ENCODE measurements at regions not wholly inside any gene's neighbourhood (a gene's known extent, or its start where the extent isn't known, plus 50 kb on each side); places are given as distances from the start of the nearest gene placed in this dataset.

DNA sequence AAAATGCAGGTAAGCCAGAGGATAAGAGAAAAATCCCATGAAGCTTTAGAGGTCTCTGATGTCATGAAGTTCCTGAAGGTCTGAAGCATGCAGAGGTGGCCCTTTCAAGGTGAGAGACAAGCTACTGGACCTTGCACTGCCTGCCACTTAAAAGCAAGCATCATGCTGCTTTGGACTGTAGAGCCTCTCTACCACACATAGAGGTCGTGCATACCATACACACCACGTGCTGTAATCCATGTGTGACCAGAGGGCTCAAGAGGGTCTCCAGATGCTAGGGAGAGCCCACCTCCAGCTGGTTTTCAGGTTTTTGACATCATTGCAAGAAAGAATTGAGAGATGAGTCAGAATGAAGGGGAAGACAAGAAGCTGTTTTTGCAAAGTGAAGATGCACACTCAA, 436.4 kb downstream of the TCERG1L start:
- TF ChIP-seq, protein P1, sequence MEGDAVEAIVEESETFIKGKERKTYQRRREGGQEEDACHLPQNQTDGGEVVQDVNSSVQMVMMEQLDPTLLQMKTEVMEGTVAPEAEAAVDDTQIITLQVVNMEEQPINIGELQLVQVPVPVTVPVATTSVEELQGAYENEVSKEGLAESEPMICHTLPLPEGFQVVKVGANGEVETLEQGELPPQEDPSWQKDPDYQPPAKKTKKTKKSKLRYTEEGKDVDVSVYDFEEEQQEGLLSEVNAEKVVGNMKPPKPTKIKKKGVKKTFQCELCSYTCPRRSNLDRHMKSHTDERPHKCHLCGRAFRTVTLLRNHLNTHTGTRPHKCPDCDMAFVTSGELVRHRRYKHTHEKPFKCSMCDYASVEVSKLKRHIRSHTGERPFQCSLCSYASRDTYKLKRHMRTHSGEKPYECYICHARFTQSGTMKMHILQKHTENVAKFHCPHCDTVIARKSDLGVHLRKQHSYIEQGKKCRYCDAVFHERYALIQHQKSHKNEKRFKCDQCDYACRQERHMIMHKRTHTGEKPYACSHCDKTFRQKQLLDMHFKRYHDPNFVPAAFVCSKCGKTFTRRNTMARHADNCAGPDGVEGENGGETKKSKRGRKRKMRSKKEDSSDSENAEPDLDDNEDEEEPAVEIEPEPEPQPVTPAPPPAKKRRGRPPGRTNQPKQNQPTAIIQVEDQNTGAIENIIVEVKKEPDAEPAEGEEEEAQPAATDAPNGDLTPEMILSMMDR (optimal IDR thresholded peaks at IDR 0.05 in 1 of 3, IDR thresholded peaks at IDR 0.05 in 1 of 3, conservative IDR thresholded peaks at IDR 0.05 in 1 of 3; ENCODE audit: extremely low read depth in 1 of 3, insufficient read depth in 2 of 3, low read length in 3 of 3): no peak
- TF ChIP-seq EZH2 (IDR thresholded peaks at IDR 0.05; ENCODE audit: low read length): no peak
